GM21723 (cell line): ENCODE measurements at regions not wholly inside any gene's neighbourhood (a gene's known extent, or its start where the extent isn't known, plus 50 kb on each side); places are given as distances from the start of the nearest gene placed in this dataset.
"Not testable (repeated sequence)": the region's sequence is repeated elsewhere in the genome, so short reads cannot be mapped to it uniquely, and the experiment has no call there.

ENCODE experiments used
- ATAC-seq: cut with Tn5 transposase; IDR thresholded peaks from one replicate; pipeline ENCODE4 v1.9.1; 2021; ENCODE audit warnings: mild to moderate bottlenecking, moderate library complexity; ENCODE audit not compliant: unreplicated experiment

- ATAC-seq: no peak
Observed at GRCh38 chr11:121872356-121872755, 243.7 kb downstream of the BLID start.

GRCh38 chr11:121870206-121871045 is 245.6 kb downstream of the BLID start:
- ATAC-seq: no peak

GRCh38 chr11:121869478-121869877 is 246.5 kb downstream of the BLID start:
- no peak for ATAC-seq

DNA sequence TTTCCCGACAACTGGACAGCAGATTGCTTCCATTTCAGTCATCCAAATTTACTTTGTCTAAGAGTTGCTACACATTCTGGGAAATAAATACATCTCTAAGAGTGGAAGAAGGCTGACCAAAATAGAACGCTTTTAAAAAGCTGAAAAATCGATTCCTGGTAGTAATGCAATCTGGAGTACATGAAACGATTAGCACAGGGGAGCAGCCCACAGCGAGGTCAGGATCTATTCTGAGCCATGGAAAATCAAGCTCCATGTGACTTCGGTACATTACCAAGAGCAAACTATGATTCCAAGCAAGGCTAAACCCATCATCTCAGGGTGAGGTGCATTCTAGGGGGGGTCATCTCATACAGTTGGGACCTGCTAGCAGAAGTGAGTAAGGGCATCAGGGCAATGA is 249.3 kb downstream of the BLID start:
- no peak for ATAC-seq

GRCh38 chr11:121864660-121865059 is 251.4 kb downstream of the BLID start:
- no peak for ATAC-seq

DNA sequence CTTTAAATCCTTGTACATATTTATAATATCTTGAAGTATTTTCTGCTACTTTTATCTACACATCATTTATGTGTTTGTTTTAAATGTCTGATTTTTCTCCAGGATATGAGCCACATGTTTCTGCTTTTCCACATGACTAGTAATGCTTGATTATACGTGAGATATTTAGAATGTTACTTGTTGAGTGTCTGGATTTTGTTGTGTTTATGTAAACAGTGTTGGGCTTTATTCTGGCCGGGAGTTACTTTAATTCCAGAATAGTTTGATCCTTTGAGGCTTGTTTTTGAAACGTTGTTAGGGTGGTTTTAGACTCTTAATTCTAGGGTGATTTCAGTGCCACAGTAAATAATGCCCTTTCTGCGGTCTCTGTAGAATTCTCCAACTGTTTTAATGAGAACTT is 252.9 kb downstream of the BLID start:
- ATAC-seq: no peak

DNA sequence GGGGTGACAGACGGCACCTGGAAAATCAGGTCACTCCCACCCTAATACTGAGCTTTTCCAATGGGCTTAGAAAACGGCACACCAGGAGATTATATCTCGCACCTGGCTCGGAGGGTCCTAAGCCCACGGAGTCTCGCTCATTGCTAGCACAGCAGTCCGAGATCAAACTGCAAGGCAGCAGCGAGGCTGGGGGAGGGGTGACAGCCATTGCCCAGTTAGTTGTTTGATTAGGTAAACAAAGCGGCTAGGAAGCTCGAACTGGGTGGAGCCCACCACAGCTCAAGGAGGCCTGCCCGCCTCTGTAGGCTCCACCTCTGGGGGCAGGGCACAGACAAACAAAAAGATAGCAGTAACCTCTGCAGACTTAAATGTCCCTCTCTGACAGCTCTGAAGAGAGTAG is 260.9 kb downstream of the BLID start:
- not testable (repeated sequence) for ATAC-seq

GRCh38 chr11:121844016-121844415 is 272.0 kb downstream of the BLID start:
- ATAC-seq: no peak

- no peak for ATAC-seq
Observed at GRCh38 chr11:121842192-121842585, 273.8 kb downstream of the BLID start.

DNA sequence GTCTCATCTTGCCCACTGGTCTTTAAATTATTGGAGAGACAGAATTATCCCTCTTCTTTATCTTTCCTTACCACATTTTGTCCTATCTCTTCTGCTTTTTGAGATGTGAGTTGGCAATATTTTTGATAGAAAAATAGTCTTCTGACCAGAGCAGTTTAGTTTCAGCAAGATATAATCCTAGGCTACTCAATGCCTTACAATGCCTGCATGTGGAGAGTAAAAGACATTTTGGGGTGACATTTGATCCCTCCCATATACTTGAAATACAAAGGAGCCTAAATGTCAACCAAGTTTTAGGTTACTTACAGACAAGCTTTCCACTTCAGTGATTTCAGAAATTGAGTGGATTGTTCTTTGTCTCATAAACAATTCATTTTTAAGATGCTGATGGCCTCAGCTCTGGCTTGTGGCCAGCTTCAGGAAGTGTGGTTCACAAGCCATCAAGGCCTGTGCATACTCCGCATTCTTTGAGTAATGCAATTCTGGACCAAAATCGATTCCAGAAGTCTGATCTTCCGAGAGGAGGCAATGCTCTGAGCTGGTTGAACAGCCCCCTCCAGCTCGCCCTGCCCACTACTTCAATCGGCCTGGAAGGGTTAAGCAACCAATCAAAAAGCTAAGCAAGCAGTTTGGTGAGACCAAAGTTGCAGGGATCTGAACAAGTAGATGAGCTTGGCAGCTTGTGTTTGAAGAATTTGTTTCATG is 274.4 kb downstream of the BLID start:
- no peak for ATAC-seq

GRCh38 chr11:121839781-121840180 is 276.2 kb downstream of the BLID start:
- no peak for ATAC-seq

DNA sequence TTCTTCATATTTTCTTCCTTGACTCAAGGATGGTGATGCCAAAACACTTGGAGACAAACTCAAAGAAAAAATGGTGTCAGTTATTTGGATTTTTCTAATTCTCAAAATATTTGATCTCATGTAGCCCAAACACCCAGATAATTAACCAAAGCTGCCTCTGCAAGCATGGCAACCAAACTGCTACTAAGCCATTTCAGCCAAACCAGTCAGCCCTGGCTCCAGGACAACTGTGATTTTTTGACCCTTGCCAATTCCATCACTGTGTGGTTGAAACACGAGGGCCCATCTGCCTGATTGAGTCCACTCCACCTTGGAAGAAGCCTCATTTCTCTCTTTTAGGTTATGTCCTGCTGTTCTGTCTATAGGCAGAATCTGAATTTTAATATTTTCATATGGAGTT is 277.4 kb downstream of the BLID start:
- no peak for ATAC-seq

GRCh38 chr11:121833970-121834369 is 282.0 kb downstream of the BLID start:
- ATAC-seq: no peak

DNA sequence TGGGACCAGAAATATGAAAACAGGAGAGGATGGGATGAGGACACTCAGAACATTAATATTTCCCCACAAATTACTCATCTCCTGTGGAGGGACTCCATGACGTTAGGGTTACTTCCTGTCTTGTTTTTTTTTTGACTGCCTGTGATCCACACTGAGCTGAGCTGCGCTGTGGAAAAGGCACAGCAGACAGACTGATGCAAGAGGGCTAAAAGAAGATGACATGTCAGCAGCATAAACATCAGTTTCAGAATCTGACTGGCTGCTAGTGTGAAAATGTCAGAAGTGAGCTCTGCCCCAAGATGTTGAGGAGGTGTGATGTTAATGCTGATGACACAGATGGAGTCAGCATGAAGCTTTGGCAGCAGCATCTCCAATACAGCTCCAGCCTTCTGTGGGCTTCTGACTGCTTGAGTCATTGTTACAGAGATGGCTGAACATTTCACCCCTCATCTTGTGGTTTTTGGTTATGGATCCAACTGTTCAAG is 286.8 kb downstream of the BLID start:
- no peak for ATAC-seq

DNA sequence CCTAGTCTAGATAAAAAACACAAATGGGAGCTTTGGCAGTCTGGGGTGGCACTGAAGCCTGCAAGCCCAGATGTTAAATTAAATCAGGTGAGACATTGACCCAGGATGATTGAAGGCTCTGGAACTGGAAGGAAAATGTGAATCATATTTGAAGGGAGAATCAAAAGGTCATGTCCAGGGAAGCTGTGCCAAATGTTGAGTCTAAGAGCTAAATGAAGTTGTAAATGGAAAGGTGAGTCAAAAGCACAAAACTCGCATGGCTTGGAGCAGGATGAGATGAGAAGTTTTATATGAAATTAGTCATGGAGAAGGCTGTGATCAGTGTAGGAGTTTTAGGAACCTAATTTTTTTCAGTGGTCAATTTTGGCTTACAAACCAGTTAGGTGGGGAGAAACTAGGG is 301.1 kb downstream of the BLID start:
- no peak for ATAC-seq

GRCh38 chr11:121814296-121814695 is 301.7 kb downstream of the BLID start:
- no peak for ATAC-seq

GRCh38 chr11:121810291-121810690 is 305.7 kb downstream of the BLID start:
- ATAC-seq: no peak

DNA sequence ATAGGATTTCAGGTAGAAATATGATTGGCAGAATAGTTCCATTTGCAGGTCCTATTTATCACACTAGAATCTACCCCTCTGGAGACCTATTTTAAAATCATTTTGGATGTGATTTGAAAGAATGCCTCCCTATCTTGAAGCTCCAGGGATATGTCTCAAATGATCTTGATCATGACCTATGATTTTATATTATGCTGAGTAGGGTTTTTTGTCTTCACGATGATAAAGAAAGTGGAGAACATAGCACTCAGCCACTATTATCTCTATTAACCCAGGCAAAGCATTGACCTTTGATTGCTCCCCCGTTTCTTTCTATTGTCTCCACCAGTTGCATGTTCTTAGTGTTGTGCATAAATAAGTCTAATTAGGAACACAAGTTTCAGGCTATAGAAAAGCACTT is 307.9 kb downstream of the BLID start:
- no peak for ATAC-seq

DNA sequence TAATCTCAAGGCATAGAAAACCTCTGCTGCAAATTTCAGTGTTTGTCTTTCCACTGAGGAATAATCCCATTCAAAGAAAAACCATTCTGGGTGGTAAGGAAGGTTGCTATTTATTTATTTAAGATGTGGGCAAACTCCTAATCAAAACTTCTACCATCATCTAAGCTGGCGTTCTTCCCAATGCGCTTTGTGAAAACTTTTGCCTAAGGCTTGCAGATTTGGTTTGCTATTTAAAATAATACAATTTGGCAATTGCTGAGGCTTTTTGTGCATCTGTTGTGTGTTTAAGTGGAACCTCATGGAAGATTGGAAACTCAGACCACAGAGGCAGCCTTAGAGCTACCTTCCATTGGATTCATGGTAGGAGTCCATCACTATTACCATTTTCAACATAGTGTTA is 309.0 kb downstream of the BLID start:
- ATAC-seq: no peak

DNA sequence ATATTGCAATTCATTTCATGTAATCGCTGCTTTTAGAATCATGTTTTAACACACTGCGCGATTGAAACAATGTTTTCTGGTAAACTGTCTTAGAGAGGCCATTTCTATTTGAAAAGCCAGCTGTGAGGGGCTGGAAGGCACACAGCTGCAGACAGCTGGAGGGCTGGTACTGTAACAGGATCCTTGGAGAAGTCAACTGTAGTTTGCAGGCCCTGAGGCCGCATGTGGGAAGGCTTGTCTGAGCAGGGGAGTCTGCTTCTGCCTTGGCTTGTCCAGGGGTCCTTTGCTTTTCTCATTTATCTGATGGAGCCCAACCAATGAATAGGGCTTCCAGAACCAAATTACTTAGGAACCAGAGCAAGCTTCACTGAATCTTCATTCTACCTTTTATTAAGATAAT is 313.5 kb downstream of the BLID start:
- no peak for ATAC-seq

DNA sequence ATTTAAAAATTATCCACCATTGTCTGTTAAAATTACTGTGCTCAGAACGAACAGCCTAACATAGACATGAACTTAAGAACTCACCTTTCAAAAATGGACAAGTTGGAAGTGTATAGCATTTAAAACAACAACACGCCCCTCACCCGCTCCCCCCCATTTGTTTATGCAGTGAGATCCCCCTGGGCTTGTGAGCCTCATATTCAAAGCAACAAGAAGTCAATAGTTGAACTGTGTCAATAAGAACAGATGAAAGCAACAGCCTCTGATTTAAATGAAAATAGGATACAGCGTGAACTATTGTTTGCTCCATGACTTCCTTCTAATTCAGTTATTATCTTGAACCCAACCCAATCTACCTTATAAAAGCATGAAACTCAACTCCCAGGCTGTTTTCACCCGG is 314.2 kb downstream of the BLID start:
- no peak for ATAC-seq

GRCh38 chr11:121801394-121801748 is 314.6 kb downstream of the BLID start:
- ATAC-seq: no peak
